ENCODE measurements at regions not wholly inside any gene's neighbourhood (a gene's known extent, or its start where the extent isn't known, plus 50 kb on each side); places are given as distances from the start of the nearest gene placed in this dataset.

DNA sequence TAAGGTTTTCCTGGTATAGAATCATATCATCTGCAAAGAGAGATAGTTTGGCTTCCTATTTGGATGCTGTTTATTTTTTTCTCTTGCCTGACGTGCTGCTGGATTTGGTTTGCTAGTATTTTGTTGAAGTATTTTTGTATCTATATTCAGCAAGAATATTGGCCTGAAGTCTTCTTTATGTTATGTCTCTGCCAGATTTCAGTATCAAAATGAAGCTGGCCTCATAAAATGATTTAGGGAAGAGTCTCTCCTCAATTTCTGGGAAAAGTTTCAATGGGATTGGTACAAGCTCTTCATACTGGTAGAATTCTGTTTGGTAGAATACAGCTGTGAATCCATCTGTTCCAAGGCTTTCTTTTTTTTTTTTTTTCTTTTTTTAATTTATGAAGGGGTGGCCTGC, 799.0 kb upstream of the TYRP1 start:
- no peak overlapping the region for H3K4me3 ChIP-seq (replicated peaks; ENCODE audit: low read depth, low read length)
- TF ChIP-seq, protein P1, sequence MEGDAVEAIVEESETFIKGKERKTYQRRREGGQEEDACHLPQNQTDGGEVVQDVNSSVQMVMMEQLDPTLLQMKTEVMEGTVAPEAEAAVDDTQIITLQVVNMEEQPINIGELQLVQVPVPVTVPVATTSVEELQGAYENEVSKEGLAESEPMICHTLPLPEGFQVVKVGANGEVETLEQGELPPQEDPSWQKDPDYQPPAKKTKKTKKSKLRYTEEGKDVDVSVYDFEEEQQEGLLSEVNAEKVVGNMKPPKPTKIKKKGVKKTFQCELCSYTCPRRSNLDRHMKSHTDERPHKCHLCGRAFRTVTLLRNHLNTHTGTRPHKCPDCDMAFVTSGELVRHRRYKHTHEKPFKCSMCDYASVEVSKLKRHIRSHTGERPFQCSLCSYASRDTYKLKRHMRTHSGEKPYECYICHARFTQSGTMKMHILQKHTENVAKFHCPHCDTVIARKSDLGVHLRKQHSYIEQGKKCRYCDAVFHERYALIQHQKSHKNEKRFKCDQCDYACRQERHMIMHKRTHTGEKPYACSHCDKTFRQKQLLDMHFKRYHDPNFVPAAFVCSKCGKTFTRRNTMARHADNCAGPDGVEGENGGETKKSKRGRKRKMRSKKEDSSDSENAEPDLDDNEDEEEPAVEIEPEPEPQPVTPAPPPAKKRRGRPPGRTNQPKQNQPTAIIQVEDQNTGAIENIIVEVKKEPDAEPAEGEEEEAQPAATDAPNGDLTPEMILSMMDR (IDR thresholded peaks at IDR 0.05; ENCODE audit: low read depth, low read length, missing control alignments), result no peak
- DNase-seq (ENCODE audit: extremely low read depth, low read depth), result no peak

DNA sequence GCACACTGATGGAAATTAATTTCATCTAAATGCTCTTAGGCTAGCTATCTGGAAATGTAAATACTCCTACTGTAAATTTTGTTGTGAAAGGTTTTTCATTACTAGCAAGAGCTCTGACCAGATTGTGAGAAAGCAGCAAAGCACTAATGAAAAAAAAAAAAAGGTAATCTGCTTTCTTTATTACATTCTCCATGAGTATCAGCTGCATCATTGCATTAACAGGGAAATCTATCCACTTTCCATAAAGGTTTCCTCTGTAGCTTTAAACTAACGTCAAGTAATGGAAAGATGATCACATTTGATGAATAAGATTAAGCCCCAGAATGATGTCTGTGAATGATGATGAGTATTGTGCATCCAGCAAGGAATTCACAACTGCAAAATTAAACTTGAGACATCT, 790.6 kb upstream of the TYRP1 start:
- DNase-seq (ENCODE audit: extremely low read depth, low read depth), result no peak
- no peak overlapping the region for H3K4me3 ChIP-seq (replicated peaks; ENCODE audit: low read depth, low read length)
- TF ChIP-seq, protein P1 (IDR thresholded peaks at IDR 0.05; ENCODE audit: low read depth, low read length, missing control alignments), result no peak

DNA sequence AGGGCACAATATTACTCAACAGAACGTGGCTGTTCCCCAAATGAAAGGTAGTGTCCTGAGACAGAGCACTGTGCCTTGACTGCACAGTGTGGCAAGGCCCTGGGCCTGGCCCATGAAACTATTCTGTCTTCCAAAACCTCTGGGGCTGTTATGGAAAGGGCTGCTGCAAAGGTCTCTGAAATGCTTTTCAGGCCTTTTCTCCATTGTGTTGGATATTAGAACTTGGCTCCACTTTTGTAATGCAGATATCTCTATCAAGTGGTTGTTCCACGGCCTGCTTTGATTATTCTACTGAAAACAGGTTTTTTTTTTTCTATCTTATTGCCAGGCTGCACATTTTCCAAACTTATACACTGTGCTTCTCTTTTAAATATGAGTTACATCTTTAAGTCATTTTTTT, 777.5 kb upstream of the TYRP1 start:
- TF ChIP-seq, protein P1 (IDR thresholded peaks at IDR 0.05; ENCODE audit: low read depth, low read length, missing control alignments), result no peak
- no peak for DNase-seq (ENCODE audit: extremely low read depth, low read depth)
- no peak overlapping the region for H3K4me3 ChIP-seq (replicated peaks; ENCODE audit: low read depth, low read length)

DNA sequence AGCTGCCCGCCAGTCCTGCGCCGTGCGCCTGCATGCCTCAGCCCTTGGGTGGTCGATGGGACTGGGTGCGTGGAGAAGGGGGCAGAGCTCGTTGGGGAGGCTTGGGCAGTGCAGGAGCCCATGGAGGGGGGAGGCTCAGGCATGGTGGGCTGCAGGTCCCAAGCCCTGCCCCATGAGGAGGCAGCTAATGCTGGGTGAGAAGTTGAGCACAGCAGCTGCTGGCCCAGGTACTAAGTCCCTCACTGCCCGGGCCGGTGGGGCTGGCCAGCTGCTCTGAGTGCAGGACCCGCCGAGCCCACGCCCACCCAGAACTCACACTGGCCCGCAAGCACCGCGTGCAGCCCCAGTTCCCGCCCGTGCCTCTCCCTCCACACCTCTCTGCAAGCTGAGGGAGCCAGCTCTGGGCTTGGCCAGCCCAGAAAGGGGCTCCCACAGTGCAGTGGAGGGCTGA, 764.3 kb upstream of the TYRP1 start:
- no peak for DNase-seq (ENCODE audit: extremely low read depth, low read depth)
- no peak overlapping the region for H3K4me3 ChIP-seq (replicated peaks; ENCODE audit: low read depth, low read length)
- TF ChIP-seq, protein P1 (IDR thresholded peaks at IDR 0.05; ENCODE audit: low read depth, low read length, missing control alignments), result no peak

DNA sequence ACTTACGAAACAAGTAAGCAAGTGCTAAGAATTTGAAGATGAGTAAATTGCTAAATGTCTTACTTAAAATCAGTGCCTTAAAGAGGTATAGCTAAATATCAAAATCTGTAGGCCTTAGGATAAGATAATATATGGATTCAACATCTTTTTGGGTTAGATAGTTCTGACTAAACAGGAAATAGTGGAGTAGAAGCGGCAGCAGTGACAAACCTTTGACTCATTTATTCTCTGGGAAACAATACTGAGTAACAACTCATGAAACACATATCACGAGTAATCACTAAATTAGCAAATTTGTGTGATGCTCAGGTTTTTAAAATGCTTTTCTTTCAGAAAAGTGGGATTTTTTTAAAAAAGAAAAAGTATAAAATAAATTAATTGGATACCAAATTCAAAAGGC, 762.1 kb upstream of the TYRP1 start:
- TF ChIP-seq, protein P1 (IDR thresholded peaks at IDR 0.05; ENCODE audit: low read depth, low read length, missing control alignments), result no peak
- H3K4me3 ChIP-seq (replicated peaks; ENCODE audit: low read depth, low read length), result no peak overlapping the region
- no peak for DNase-seq (ENCODE audit: extremely low read depth, low read depth)

DNA sequence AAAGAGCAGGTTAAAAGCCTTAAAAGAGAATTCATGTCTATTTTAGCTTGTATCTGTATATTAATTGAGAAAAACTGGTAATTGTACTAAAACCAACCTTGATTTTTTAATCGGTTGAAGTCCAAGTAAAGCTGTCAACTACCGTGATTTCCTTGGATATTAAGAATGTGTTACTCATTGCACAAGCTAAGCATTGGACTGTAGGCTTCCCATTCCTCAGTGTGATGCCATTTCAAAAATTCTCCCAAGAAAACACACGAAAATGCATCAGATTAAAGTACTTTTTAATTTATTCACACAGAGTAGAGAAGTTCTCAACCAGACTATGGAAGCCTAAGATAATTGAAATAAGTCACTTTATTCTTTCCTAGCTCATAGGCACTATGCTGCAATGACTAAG, 761.4 kb upstream of the TYRP1 start:
- no peak for DNase-seq (ENCODE audit: extremely low read depth, low read depth)

DNA sequence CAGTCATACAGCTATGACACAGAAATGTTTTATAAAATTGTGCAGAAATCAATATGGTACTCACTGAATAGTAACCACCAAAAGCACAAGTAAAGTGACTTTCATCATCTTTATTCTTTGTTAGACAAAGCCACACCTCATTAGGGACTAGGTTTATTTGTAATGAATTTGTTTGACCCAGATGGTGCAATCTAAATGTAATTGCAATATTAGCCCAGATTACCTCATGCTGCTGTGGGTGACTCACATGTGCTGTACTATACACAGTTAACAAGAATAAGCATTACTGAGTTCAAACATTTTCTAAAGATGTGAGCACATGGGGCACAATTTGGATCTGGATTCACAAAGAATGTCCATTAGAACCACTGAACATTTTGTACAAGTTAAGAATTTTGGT, 759.3 kb upstream of the TYRP1 start:
- H3K4me3 ChIP-seq (replicated peaks; ENCODE audit: low read depth, low read length), result no peak overlapping the region
- TF ChIP-seq, protein P1 (IDR thresholded peaks at IDR 0.05; ENCODE audit: low read depth, low read length, missing control alignments), result no peak
- no peak for DNase-seq (ENCODE audit: extremely low read depth, low read depth)

More for the DNA sequence above, 761.4 kb upstream of the TYRP1 start:
- TF ChIP-seq, protein P1 (IDR thresholded peaks at IDR 0.05; ENCODE audit: low read depth, low read length, missing control alignments), result no peak
- no peak overlapping the region for H3K4me3 ChIP-seq (replicated peaks; ENCODE audit: low read depth, low read length)

All from HFF-Myc (cell line).